HepG2 (cell line): ENCODE measurements at regions not wholly inside any gene's neighbourhood (a gene's known extent, or its start where the extent isn't known, plus 50 kb on each side); places are given as distances from the start of the nearest gene placed in this dataset.

Experiments
- FIP1L1 ChIP-seq: fragments of 200-400 bp; formaldehyde crosslinking; IDR thresholded peaks from 2 replicates; pipeline ENCODE4 v1.6.1; 2018; ENCODE audit warnings: low read depth, mild to moderate bottlenecking, low read length, moderate library complexity, borderline replicate concordance; ENCODE audit not compliant: insufficient read depth
- KLF13 ChIP-seq: sonication (generic); formaldehyde crosslinking; IDR thresholded peaks from 2 replicates; pipeline ENCODE4 v1.4.0; 2020; ENCODE audit warnings: mild to moderate bottlenecking, missing genetic modification reagents
- TF ChIP-seq, protein P1 (sequence below): sonication (generic); formaldehyde crosslinking; IDR thresholded peaks from 2 replicates; pipeline ENCODE4 v1.5.0; 2020; ENCODE audit warnings: mild to moderate bottlenecking, missing genetic modification reagents, moderate library complexity
- TF ChIP-seq, protein P2 (sequence below): sonication (generic); formaldehyde crosslinking; IDR thresholded peaks from 2 replicates; pipeline ENCODE4 v1.5.0; 2020; ENCODE audit warnings: missing genetic modification reagents

DNA sequence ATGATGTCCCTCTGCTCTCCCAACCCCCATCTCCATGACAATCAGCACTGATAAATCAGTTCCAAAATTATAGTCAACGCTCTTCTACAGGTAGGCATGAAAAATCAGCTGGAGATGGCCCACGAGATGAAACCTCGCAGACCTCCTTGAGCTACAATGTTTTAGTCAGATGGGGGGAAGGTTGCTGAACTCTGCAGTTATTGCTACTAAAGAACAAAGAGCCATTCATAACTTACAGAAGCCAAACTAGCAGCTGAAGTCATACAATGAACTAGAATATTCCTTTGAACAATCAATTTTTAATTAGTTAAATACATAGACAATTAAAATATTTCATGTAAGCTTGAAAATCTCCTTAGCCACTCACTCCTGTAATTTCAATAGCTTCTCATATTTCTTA, 179.2 kb downstream of the NHLRC3 start:
- TF ChIP-seq, protein P1, sequence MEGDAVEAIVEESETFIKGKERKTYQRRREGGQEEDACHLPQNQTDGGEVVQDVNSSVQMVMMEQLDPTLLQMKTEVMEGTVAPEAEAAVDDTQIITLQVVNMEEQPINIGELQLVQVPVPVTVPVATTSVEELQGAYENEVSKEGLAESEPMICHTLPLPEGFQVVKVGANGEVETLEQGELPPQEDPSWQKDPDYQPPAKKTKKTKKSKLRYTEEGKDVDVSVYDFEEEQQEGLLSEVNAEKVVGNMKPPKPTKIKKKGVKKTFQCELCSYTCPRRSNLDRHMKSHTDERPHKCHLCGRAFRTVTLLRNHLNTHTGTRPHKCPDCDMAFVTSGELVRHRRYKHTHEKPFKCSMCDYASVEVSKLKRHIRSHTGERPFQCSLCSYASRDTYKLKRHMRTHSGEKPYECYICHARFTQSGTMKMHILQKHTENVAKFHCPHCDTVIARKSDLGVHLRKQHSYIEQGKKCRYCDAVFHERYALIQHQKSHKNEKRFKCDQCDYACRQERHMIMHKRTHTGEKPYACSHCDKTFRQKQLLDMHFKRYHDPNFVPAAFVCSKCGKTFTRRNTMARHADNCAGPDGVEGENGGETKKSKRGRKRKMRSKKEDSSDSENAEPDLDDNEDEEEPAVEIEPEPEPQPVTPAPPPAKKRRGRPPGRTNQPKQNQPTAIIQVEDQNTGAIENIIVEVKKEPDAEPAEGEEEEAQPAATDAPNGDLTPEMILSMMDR (CRISPR knock-in tag), result no peak
- no peak for TF ChIP-seq KLF13 (CRISPR knock-in tag)
- TF ChIP-seq, protein P2, sequence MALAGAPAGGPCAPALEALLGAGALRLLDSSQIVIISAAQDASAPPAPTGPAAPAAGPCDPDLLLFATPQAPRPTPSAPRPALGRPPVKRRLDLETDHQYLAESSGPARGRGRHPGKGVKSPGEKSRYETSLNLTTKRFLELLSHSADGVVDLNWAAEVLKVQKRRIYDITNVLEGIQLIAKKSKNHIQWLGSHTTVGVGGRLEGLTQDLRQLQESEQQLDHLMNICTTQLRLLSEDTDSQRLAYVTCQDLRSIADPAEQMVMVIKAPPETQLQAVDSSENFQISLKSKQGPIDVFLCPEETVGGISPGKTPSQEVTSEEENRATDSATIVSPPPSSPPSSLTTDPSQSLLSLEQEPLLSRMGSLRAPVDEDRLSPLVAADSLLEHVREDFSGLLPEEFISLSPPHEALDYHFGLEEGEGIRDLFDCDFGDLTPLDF (CRISPR knock-in tag), result no peak
- TF ChIP-seq FIP1L1, result no peak
